ENCODE measurements at regions not wholly inside any gene's neighbourhood (a gene's known extent, or its start where the extent isn't known, plus 50 kb on each side); places are given as distances from the start of the nearest gene placed in this dataset.

DNA sequence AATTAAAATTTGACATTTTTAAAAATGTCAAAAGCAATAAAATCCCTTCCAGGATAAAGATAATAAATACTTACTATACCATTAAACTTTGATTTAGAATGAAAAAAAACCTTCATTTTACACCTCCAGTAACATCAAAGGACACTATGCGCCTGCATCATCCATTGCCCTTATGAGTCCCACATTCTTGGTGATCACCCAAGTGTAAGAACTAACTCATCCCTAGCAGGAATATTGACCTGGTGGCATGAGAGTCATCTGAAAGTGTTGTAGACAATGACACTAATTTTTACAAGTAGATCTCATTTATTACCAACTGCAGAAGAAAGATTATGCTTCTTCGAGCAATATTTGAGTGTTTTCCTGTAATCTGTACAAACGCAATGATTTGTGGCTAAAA is 1128.9 kb downstream of the EFNB2 start:
- DNase-seq (ENCODE audit: low spot score) (no peak), ATAC-seq (ENCODE audit: low FRiP score) (no peak)
- no peak for TF ChIP-seq CTCF (IDR thresholded peaks at IDR 0.05)

GRCh38 chr13:105403086-105403485 is 1132.4 kb downstream of the EFNB2 start:
- no peak for TF ChIP-seq CTCF (IDR thresholded peaks at IDR 0.05)
- no peak for ATAC-seq (ENCODE audit: low FRiP score)
- DNase-seq (ENCODE audit: low spot score) = no peak

- no peak for ATAC-seq (ENCODE audit: low FRiP score)
- TF ChIP-seq CTCF (IDR thresholded peaks at IDR 0.05) = no peak
- DNase-seq (ENCODE audit: low spot score) = no peak
Measured at GRCh38 chr13:105395041-105395440, 1140.4 kb downstream of the EFNB2 start.

DNA sequence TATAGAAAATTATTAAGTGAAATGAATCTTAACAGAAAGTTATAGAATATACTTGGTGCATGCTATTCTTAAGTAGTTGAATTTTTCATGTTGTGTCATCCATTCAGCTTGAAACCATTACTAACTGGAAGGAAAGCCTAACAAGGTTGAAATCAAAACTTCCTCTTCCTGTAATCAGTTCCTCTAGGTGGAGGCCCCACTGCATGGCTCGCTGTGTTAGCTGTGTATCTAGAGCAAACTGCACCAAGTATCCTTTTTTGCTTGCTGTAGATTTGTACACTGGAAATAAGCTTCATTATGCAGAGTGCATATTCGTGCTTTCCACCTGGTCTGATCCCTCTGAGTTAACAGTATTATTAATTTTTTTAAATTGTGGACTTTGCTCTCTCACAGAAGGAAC is 1146.1 kb downstream of the EFNB2 start:
- DNase-seq (ENCODE audit: low spot score) (no peak), ATAC-seq (ENCODE audit: low FRiP score) (no peak)
- no peak for TF ChIP-seq CTCF (IDR thresholded peaks at IDR 0.05)

- ATAC-seq (ENCODE audit: low FRiP score) (no peak), DNase-seq (ENCODE audit: low spot score) (no peak)
- TF ChIP-seq CTCF (IDR thresholded peaks at IDR 0.05) = no peak
Measured at GRCh38 chr13:105377452-105377851, 1158.0 kb downstream of the EFNB2 start.

DNA sequence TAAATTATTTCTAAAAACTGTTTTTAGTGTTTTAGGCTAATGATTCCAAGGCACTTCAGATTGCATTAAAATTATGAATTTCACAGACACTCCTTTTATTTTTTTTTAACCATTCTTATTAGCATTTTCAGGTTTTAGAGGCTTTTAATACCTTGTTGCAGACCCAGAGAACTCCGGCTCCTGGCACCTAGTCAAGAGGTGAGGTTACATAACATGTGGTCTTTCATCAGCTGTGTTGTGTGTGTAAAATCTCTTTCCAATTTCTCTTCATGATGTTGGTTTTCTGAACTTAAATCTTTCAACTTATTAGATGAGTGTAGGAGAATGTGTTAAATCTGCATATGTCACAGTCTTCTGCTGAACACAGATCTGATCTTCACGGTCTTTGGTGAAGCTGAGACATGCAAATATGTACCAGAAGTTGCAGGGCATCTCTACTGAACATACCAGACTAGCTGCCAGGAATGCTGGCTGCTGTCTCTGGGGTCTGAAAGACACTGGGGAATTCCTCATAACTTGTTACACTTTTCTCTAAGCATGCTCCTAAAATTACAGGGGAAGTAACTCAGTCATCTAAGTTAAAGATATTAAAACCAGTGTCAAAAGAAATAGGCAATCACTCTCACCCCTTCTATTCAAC is 1165.3 kb downstream of the EFNB2 start:
- no peak for TF ChIP-seq CTCF (IDR thresholded peaks at IDR 0.05)
- no peak for DNase-seq (ENCODE audit: low spot score)
- ATAC-seq (ENCODE audit: low FRiP score) = no peak

GRCh38 chr13:105368781-105369180 is 1166.7 kb downstream of the EFNB2 start:
- TF ChIP-seq CTCF (IDR thresholded peaks at IDR 0.05) = no peak
- DNase-seq (ENCODE audit: low spot score) = no peak
- no peak for ATAC-seq (ENCODE audit: low FRiP score)

Measured in omental fat pad (tissue), 3 donors.